GDM1 (cell line): ENCODE measurements at regions not wholly inside any gene's neighbourhood (a gene's known extent, or its start where the extent isn't known, plus 50 kb on each side); places are given as distances from the start of the nearest gene placed in this dataset.
"Not testable (repeated sequence)": the region's sequence is repeated elsewhere in the genome, so short reads cannot be mapped to it uniquely, and the experiment has no call there.

Experiments
- DNase-seq: peaks from one replicate; lab custom pipeline; 2025; lab: John Stamatoyannopoulos, UW

DNA sequence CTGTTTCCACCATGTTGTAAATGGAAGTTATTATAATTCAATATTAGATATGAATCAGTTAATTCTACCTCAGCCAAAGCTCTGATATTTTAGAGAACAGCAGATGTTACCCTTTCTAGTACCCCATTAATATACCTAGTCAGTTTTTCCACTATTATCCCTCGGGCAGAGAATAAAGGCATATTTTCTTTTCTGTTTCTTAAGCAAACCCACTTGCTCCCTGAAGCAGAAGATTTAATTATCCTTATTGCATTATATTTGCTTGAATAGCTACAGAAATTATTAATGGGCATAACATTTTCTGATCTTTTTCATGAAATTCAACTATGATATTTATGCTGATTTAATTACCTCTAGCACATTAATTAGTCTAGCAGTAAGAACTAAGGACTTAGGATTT is 832.9 kb upstream of the FBXO33 start:
- no peak for DNase-seq

DNA sequence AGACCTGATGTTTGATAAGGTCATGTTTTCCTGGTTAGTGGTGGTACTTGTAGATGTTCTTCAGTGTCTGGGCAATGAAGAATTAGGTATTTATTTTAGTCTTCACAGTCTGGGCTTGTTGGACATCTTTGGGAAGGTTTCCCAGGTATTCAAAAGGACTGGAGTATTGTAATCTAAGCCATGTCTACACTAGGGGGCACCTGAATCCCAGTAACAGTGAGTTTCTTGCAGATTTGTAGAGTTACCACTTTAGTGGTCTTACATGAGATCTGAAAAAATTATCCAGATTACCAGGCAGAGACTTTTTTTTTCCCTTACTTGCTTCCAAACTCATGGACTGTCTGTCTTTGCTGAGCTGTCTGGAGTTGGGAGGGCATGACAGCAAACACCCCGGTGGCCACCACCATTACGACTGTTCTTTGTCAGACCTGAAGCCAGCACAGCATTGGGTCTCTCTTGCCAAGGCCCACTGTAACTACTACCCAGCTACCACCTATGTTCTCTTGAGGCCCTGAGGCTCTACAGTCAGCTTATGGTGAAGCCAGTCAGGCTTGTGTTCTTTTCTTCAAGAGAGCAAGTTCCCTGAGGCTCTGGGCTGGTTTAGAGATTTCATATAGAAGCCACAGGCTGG is 820.7 kb upstream of the FBXO33 start:
- no peak for DNase-seq

DNA sequence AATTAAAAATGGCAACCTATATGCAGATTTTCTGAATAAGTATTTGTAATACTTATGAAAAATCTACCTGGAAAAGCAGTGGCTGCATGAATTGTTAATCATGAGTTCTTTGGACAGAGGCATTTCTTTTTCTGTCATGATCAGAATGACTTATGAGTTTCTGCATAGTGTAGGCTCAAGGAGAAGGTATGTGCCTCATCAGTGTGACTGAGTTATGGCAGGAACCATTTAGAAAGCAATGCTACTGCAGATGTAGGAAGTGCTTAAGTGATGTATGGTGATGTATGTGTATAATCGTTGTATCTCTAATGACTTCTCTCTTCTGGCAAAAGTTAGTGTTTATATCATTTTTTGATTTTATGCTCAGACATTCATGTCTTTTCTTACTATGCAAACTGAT is 816.4 kb upstream of the FBXO33 start:
- no peak for DNase-seq

DNA sequence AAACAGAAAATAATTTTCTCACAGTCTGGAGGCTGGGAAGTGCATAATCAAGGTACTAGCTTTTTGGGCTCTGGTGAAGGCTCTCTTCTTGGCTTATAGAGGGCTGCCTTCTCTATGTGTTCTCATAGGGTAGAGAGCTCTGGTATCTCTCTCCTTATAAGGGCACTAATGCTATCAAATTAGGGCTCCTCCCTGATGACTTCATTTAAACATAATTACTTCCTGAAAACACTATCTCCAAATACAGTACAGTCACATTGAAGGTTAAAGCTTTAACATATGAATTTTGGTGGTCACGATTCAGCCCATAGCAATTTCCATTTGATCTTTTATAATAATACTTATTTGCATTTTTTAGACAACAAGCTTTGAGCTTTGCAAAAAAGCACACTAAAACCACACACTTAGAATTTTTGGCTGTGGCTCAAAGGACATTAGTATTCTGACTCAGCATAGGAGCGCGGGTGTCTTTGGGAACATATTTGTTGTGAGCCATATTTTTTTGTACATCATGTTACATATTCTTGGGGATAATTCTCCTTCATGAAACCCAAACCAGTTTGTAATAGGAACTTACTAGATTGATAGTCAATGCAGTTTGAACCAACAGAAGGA is 808.1 kb upstream of the FBXO33 start:
- no peak for DNase-seq

DNA sequence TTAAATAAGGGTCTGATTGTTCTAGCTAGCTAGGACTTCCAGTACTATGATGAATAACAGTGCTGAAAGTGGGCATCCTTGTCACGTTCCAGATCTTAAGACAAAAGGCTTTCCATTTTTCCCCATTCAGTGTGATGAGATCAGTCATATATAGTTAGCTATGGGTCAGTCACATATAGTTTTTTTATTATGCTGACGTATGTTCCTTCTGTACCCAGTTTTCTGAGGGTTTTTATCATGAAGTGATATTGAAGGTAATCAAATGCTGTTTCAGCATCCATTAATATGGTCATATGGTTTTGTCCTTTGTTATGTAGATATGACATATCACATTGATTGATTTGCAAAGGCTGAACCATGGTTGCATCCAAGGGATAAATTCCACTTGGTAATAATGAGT is 800.1 kb upstream of the FBXO33 start:
- no peak for DNase-seq

DNA sequence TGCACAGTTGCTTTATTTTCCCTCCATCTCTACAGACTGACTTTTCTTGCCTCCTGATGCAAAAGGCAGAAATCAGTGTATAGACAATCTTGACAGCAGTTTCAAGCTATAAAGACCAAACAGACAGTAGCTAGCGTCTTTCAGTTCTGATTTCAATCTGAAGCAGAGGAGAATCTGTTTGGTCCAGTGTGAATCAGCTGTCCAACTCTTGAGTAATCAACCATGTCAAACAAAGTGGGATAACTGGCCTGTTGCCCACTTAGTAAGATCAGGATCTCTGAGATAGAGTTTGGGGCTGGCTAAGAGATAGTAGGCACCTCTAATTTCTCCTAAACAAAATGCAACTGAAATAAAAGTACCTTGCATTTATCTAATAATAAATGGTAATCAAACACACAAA is 797.4 kb upstream of the FBXO33 start:
- DNase-seq, result no peak

DNA sequence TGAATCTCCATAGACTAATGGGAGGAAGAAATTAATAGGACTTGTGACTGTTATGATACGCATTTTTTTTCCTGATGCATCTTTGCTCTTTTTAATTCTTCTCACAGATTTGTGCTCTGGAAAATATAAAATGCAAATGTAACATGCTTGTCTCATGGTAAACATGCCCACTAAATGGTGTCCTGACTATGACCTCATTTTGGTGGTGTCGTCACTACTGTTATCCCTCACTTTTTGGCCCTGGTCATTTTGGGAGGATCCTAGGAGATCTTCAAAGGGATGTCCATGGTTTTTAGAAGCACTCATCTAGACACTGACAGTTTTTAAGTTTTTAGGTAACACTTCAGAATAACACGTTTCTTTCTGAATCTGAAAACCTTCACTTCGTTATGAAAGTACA is 790.8 kb upstream of the FBXO33 start:
- no peak for DNase-seq

DNA sequence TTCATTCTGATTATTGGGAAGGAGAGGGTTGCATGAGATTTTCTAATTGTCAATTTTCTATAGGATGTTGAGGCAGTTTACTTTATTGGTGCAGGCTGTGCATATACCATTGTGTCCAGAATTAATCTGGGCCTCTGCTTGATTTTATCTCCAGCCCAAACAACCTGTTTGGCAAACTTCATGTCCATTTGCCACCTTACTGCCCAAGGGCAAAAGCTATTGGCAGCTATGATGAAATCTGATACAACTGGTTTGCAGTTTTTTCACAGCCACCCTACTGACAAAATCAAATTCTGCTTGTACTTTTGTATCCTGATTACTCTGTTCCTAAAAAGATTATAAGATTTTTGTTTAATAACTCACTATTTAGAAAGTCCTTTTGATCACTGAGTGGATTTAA is 789.2 kb upstream of the FBXO33 start:
- DNase-seq, result no peak

DNA sequence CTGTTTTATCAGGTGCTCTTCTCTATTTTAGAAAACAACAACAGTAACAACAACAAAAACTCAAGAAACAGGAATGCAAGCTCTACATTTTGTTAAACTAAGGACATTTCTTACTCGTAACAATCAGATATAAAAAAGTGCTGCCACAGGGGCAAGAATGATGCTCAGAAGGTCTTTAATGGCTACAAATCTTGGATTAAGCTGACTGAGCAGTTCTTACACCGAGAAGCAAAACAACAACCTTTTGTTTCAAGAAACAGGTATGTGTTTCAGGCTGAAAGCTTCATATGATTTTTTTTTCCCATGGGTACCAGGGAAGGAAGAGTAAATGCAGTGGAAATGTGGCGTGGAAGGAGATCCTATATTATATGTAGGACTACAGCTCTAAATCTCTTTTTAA is 786.8 kb upstream of the FBXO33 start:
- DNase-seq, result no peak

DNA sequence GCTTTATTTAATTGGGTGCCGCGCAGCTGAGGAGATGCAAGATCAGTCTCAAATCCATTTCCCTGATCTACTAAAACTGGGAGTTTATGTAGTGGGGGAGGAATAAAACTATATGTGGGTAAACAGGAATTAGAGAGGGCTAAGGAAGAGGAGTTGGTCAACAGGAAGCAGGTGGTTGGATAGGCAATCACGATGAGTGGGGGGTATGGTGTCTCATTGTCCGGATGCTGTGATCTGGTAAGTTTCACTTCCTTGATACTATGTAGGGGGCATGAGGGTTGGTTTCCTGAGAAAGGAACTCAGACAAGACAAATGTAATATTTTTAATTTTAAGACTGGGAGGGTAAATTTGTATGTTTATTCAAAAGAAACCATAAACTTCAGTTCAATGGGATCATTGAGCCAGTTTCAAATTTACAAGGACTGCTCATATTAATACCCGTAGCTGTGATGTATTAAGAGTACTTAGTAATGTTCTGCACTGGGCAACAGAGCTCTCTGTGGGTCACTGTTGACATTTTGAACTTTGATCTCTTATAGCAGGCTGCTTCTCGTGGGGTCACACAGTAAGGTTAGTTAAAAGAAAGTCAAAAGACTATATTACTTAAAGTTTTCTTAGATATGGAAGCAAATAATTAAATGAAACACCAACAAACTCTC is 786.2 kb upstream of the FBXO33 start:
- no peak for DNase-seq

DNA sequence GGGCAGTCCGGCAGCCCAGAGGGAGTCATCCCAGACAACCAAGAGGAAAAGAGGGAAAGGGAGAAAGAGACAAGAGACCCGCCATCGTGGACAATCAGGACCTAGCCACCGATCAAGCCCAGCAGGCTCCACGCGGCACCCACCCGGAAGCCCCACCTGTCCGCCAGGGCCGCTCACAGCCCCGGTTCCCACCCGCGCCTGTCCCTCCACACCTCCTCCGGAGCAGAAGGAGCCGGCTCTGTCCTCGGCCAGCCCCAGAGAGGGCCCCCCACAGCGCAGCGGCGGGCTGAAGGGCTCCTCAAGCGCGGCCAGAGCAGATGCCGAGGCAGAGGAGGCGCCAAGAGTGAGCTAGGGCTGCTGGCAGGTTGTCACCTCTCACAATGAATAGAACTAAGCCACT is 784.7 kb upstream of the FBXO33 start:
- no peak for DNase-seq

DNA sequence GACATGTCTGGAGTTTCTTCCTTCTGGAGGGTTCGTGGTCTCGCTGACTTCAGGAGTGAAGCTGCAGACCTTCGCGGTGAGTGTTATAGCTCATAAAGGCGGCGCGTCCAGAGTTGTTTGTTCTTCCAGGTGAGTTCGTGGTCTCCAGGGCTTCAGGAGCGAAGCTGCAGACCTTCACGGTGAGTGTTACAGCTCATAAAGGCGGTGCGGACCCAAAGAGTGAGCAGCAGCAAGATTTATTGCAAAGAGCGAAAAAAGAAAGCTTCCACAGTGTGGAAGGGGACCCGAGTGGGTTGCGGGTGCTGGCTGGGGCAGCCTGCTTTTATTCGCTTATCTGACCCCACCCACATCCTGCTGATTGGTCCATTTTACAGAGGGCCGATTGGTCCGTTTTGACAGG is 784.2 kb upstream of the FBXO33 start:
- not testable (repeated sequence) for DNase-seq

DNA sequence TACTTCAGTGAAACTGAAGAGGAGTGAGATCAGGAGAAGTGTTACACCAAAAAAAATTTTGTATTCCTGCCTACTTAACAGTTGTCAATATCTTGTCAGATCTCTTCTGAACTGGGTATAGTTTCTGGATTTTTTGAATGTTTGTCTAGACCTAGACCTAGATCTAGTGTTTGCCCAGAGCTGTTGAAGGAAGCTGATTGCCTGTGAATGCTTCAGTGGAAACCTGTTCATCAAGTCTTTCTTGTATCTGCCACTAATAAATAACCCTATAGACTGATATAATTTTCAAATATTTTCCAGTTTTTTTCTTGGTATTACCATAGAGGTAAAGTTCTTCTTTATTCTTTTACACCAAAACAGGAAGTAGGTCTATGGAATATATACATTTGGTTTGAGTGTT is 781.5 kb upstream of the FBXO33 start:
- DNase-seq, result no peak

DNA sequence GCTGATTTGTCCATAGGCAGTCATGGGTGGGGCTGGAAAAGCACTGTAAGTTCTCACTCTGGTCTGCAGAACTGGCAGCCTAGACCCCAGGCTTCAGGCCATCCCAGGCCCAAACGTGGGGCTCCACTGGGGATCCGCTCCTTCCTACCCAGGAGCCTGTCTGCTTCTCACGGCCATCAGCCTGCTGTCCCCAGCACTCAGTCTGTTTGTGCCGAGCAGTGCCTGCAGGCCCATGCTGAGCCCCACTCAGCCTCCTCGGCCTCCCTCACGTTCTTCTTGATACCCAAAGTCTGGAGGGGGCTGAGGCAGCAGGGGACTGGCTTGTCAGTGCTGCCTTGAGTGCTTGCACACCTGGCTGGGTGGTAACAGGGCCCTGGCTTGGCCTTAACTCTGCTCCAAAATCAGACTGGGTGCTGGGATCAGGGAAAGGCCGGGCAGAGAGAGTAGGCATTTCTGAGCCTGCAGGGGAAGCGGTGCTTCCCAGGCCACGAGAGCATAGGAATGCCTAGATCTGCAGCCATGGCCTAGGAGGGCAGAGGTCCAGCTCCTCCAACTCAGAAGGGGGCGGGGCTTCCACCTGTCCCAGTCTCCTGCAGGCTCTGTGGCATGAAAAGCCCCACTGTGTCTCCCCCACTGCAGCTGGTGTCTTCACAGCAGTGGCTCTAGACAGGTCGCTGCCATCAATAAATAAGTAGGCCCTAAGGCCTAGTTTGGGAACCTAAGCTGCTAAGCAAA is 772.4 kb upstream of the FBXO33 start:
- DNase-seq, result no peak

DNA sequence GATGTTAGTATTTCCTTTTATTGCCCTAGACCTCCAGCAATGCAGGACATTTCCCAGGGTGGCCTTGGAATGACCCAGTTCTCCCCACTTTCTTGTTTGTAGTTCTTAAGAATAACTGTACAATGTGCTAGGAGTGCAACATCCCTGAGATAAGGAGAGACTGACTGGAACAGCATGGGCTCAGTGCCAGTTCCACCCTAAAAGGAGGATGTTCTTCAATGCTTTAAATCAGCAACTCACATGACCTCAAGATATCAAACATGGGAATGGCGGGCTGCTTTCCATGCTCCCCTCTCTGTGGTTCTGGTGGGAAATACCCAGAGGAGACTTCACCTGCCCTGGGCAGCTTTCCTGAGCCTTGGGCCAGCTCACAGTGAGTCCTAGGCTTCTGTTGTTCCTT is 766.9 kb upstream of the FBXO33 start:
- no peak for DNase-seq

DNA sequence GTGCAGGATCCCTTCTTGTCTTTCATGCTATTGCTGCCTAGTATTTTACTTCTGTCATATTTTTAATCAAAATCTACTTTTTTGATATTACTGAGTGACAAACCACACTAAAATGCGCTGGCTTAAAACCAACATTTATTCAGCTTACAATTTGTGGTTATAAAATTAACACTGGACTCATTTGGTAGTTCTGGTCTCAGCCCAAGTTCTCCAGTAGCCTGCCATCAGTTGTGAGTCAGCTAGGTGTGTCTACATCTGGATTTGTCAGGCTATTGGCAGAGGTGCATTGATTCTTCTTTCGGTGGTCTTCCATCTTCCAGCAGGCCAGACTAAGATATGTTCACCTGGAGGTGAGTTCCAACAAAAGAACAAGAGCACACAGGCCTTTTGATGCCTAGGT is 765.1 kb upstream of the FBXO33 start:
- DNase-seq, result no peak

DNA sequence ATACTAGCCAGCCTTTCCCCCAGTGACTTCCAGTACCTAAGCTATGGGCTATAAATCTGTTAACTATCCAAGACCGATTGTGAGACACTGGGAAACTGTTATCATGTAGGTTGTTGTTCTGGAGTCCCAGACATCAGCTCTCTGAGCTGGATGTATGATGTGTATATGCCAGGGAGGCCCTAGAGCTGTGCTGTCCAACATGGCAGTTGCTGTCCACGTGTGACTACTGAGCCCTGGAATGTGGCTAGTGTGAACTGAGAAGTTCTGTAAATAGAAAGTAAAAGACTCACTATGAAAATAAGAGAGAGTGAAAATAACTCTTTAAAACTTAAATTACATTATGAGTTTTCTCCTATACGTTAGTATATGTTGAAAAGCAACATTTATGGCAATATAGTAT is 755.8 kb upstream of the FBXO33 start:
- no peak for DNase-seq

DNA sequence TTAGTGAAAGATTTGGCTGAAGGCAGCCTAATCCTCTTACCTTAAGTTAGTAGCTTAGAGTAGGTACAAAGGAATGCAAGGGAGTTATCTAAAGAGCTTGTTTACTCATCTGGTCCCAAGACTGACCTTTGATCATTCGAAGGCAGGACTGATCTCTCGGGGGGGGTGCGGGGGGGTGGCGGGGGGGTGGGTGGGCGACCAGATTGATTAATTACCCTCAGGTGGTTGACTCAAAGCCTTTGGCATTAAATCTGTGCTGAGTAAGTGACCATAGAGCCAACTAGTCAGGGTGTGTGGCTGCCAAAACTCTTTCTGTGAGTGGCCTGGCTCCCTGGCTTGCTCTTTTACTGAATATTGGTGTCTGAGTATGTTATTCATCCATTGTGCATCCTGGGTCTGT is 731.9 kb upstream of the FBXO33 start:
- no peak for DNase-seq

DNA sequence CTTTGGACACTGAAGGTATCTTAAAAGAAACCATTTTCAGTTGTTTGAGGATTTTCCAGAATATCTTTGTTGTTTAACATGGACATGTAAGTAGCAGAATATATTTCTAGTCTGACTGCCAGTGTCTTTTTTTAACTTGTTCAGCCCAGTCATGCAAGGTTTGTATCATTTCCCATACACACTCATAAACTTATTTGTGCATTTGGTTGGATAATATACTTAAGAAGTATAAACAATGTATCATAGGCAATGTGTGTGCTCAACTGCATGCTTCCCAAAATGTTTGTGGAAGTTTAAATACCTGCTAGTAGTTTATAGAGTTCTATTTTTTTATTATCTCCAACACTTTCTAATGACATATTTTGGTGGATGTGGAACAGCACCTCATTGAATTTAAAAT is 707.4 kb upstream of the FBXO33 start:
- DNase-seq, result no peak

DNA sequence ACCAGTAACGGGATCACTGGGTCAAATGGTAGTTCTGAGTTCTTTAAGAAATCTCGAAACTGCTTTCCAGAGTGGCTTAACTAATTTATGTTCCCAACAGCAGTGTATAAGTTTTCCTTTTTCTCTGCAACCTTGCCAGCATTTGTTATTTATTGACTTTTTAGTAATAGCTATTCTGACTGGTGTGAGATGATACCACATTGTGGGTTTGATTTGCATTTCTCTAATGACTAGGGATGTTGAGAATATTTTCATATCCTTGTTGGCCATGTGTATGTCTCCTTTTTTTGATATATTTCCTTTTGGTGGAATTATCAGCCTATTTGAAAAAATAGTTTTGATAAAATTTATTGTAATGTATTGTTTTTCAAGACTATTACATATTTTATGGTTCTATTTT is 701.2 kb upstream of the FBXO33 start:
- no peak for DNase-seq

DNA sequence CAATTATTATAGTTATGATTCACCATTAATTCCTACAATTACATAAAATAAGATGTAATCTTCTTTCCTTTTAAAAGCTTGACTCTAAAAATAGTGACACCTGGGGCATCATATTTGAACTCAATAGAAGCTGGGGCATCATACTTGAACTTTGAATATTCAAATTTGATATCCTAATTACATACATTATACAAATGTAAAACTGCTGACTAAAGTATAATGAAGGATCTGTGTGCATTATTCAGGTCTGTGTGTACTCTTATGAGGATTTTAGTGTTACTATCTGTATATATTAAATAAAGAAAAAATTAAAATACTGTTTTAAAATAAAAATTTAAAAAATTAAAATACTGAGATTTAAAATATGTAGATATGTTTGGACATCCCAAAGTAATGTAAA is 696.9 kb upstream of the FBXO33 start:
- no peak for DNase-seq

DNA sequence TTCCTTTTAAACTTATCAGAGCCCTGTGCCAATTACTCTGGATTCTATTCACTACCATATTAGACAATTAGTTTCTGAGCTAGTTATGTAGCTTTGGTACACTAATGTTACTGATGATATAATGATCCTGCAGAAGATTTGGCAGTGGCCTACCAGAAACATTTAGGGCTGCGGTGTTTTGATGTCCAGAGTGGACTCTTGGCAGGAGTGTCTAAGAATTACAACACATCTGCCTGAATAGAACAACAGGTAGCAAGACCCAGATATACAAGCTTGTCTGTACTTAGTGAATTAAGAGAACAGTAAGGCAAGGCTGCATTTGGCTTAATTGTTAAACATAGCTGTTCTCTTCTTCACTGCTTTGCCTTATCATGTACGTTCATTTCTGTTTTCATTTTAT is 691.6 kb upstream of the FBXO33 start:
- DNase-seq, result no peak

DNA sequence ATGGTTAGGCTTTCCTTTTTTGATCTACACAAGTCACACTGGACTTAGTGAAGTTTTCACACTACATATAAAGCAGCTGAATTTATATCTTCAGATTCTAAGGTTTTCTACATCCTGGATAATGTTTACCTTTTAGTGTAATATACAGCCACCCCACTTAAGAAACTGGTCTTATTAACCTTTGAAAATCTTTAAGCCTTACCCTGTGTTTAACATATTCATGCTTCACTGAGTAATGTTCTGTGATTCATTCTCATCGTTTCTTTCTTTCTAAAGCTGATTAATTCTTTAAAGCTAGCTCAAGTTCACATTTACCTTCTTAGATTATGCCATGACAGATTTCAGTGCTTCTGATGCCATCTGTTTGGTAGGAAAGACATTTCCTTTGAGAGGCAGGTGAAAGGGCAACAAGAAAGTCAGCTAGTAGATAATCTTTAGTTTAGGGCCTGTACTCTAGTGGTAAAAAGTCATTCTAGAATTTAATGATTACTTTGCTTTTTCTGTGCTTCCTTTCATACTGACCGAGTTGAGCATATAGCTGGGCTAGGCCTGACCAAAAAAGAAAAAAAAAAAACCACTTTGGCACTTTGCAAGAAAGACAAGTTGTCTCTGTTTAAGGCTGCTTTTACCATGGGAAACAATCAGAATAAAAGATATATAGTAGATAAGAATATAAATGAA is 690.9 kb upstream of the FBXO33 start:
- DNase-seq, result no peak
